GM12892 (cell line): ENCODE measurements at regions not wholly inside any gene's neighbourhood (a gene's known extent, or its start where the extent isn't known, plus 50 kb on each side); places are given as distances from the start of the nearest gene placed in this dataset.

Experiments used
- POLR2A ChIP-seq: IDR thresholded peaks from 2 replicates; pipeline ENCODE4 v1.6.1; 2011; ENCODE audit warnings: low read depth, low read length, control low read depth
- POLR2AphosphoS5 ChIP-seq: IDR thresholded peaks from 2 replicates; pipeline ENCODE4 v1.6.1; 2011; ENCODE audit warnings: low read depth, low read length, control low read depth
- TAF1 ChIP-seq: IDR thresholded peaks from 2 replicates; pipeline ENCODE4 v1.6.1; 2011; ENCODE audit warnings: low read depth, mild to moderate bottlenecking, control low read depth, low read length, borderline replicate concordance

DNA sequence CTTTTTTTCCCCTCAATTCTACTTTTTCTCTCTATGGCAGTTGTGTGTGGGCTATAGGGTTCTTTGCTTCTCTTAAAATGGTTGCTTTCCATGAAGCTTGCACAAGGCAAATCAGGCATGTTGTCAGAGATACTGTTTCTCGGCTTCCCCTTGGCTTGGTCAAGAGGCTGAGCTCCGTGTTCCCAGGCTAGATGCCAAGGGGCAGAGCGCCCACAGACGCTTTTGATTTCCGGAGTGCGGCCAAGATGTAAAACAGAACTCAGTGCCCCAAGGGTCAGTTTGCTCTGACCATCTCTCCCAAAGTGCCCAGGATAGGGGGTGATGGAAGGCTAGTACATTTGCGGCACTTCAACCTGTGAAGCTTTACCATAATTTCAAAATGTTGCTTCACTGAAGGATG lies 64.2 kb upstream of the DIPK2B start:
- no peak for TF ChIP-seq POLR2A
- no peak for TF ChIP-seq POLR2AphosphoS5
- no peak for TF ChIP-seq TAF1
